H9 (cell line): ENCODE measurements at regions not wholly inside any gene's neighbourhood (a gene's known extent, or its start where the extent isn't known, plus 50 kb on each side); places are given as distances from the start of the nearest gene placed in this dataset.

Source experiments
- DNase-seq: peaks from one replicate; pipeline ENCODE4 v3.0.0-alpha.2; 2017
- H2AFZ ChIP-seq: one replicate; pipeline ENCODE4 v1.6.1; 2013; ENCODE audit warnings: mild to moderate bottlenecking, low read length, control low read depth, moderate library complexity
- H2AK5ac ChIP-seq: 2 replicates; pipeline ENCODE4 v1.6.1; 2013; ENCODE audit warnings: low read length, control low read depth, mixed read lengths; ENCODE audit not compliant: insufficient read length
- H2BK120ac ChIP-seq: one replicate; pipeline ENCODE4 v1.6.1; 2013; ENCODE audit warnings: low read depth, mild to moderate bottlenecking, low read length, control low read depth, inconsistent platforms; ENCODE audit not compliant: poor library complexity, severe bottlenecking
- H2BK12ac ChIP-seq: 2 replicates; pipeline ENCODE4 v1.6.1; 2013; ENCODE audit warnings: low read length, control low read depth, mixed read lengths, low read depth; ENCODE audit not compliant: insufficient read length
- H2BK15ac ChIP-seq: 2 replicates; pipeline ENCODE4 v1.6.1; 2013; ENCODE audit warnings: low read depth, low read length, control low read depth
- H2BK20ac ChIP-seq: one replicate; pipeline ENCODE4 v1.6.1; 2013; ENCODE audit warnings: low read depth, mild to moderate bottlenecking, low read length, control low read depth, inconsistent platforms; ENCODE audit not compliant: poor library complexity, severe bottlenecking
- H2BK5ac ChIP-seq: 2 replicates; pipeline ENCODE4 v1.6.1; 2013; ENCODE audit warnings: low read length, control low read depth, mixed read lengths; ENCODE audit not compliant: insufficient read length
- H3K14ac ChIP-seq: 2 replicates; pipeline ENCODE4 v1.6.1; 2013; ENCODE audit warnings: low read length, control low read depth; ENCODE audit not compliant: insufficient read depth
- H3K18ac ChIP-seq: 2 replicates; pipeline ENCODE4 v1.6.1; 2013; ENCODE audit warnings: low read depth, mild to moderate bottlenecking, mixed read lengths, low read length, control low read depth; ENCODE audit not compliant: insufficient read length
- H3K23ac ChIP-seq: 2 replicates; pipeline ENCODE4 v1.6.1; 2013; ENCODE audit warnings: low read length, control low read depth, mixed read lengths, low read depth; ENCODE audit not compliant: insufficient read length
- H3K23me2 ChIP-seq: 2 replicates; pipeline ENCODE4 v1.6.1; 2013; ENCODE audit warnings: low read depth, mild to moderate bottlenecking, mixed read lengths, low read length, control low read depth; ENCODE audit not compliant: insufficient read length, poor library complexity, severe bottlenecking
- H3K27ac ChIP-seq: 2 replicates; pipeline ENCODE4 v1.5.1; 2013; ENCODE audit warnings: low read length, control low read depth, mixed read lengths, low read depth; ENCODE audit not compliant: insufficient read length
- H3K27me3 ChIP-seq: 2 replicates; pipeline ENCODE4 v1.6.1; 2013; ENCODE audit warnings: low read length, control low read depth, inconsistent platforms; ENCODE audit not compliant: insufficient read depth
- H3K4ac ChIP-seq: 2 replicates; pipeline ENCODE4 v1.6.1; 2013; ENCODE audit warnings: low read depth, mild to moderate bottlenecking, control low read depth, inconsistent platforms, low read length, moderate library complexity
- H3K4me1 ChIP-seq: 2 replicates; pipeline ENCODE4 v1.6.1; 2013; ENCODE audit warnings: low read length, control low read depth, inconsistent platforms; ENCODE audit not compliant: insufficient read depth
- H3K4me2 ChIP-seq: 2 replicates; pipeline ENCODE4 v1.6.1; 2013; ENCODE audit warnings: low read length, control low read depth, mixed read lengths; ENCODE audit not compliant: insufficient read length, insufficient read depth
- H3K56ac ChIP-seq: 2 replicates; pipeline ENCODE4 v1.6.1; 2013; ENCODE audit warnings: low read depth, mild to moderate bottlenecking, mixed read lengths, low read length, control low read depth; ENCODE audit not compliant: insufficient read length
- H3K79me1 ChIP-seq: 2 replicates; pipeline ENCODE4 v1.6.1; 2013; ENCODE audit warnings: low read depth, mild to moderate bottlenecking, moderate library complexity, low read length, control low read depth, inconsistent platforms; ENCODE audit not compliant: insufficient read depth, poor library complexity, severe bottlenecking
- H3K79me2 ChIP-seq: 2 replicates; pipeline ENCODE4 v1.6.1; 2013; ENCODE audit warnings: low read length, control low read depth, inconsistent platforms; ENCODE audit not compliant: insufficient read depth
- H3K9ac ChIP-seq: 2 replicates; pipeline ENCODE4 v1.6.1; 2013; ENCODE audit warnings: low read length, control low read depth, mixed read lengths; ENCODE audit not compliant: insufficient read length; ENCODE audit errors: extremely low read depth
- H3K9me3 ChIP-seq: one replicate; pipeline ENCODE4 v1.6.1; 2013; ENCODE audit warnings: low read depth, low read length, inconsistent platforms; ENCODE audit not compliant: control insufficient read depth
- H3T11ph ChIP-seq: one replicate; pipeline ENCODE4 v1.6.1; 2013; ENCODE audit warnings: mild to moderate bottlenecking, low read length, control low read depth, inconsistent platforms
- H4K20me1 ChIP-seq: one replicate; pipeline ENCODE4 v1.6.1; 2013; ENCODE audit not compliant: control insufficient read depth, insufficient read length, insufficient read depth
- H4K5ac ChIP-seq: 2 replicates; pipeline ENCODE4 v1.6.1; 2013; ENCODE audit warnings: low read depth, mild to moderate bottlenecking, mixed read lengths, low read length, control low read depth; ENCODE audit not compliant: insufficient read length
- H4K8ac ChIP-seq: replicated peaks from 2 replicates; pipeline ENCODE4 v1.6.1; 2013; ENCODE audit warnings: low read length, control low read depth, mixed read lengths, low read depth; ENCODE audit not compliant: insufficient read length
- H4K91ac ChIP-seq: 2 replicates; pipeline ENCODE4 v1.6.1; 2013; ENCODE audit warnings: low read depth, mild to moderate bottlenecking, moderate library complexity, mixed read lengths, low read length, control low read depth; ENCODE audit not compliant: insufficient read length
- H3K27ac Mint-ChIP-seq, 3 experiments: 2 replicates in 2 of 3; 3 replicates in 1 of 3; pipeline ENCODE4 v1.8.0; 2020 to 2021; ENCODE audit warnings: mixed read lengths in 3 of 3, mild to moderate bottlenecking in 1 of 3, moderate library complexity in 1 of 3
- H3K27me3 Mint-ChIP-seq: 2 replicates; pipeline ENCODE4 v1.8.0; 2021; ENCODE audit warnings: low read depth, mild to moderate bottlenecking, moderate library complexity, mixed read lengths
- H3K36me3 Mint-ChIP-seq, 3 experiments: 2 replicates in 2 of 3; 3 replicates in 1 of 3; pipeline ENCODE4 v1.8.0; 2020 to 2021; ENCODE audit warnings: low read depth in 3 of 3, mixed read lengths in 3 of 3; ENCODE audit not compliant: insufficient read depth in 1 of 3
- H3K4me1 Mint-ChIP-seq, 2 experiments: 2 replicates each; pipeline ENCODE4 v1.8.0; 2020; ENCODE audit warnings: mixed read lengths in 2 of 2
- H3K4me3 Mint-ChIP-seq, 2 experiments: 2 replicates in 1 of 2; 3 replicates in 1 of 2; pipeline ENCODE4 v1.8.0; 2020 to 2021; ENCODE audit warnings: mild to moderate bottlenecking in 2 of 2, mixed read lengths in 2 of 2, moderate library complexity in 1 of 2
- H3K9me3 Mint-ChIP-seq, 2 experiments: 2 replicates in 1 of 2; 3 replicates in 1 of 2; pipeline ENCODE4 v1.8.0; 2020; ENCODE audit warnings: mild to moderate bottlenecking in 2 of 2, mixed read lengths in 2 of 2, moderate library complexity in 1 of 2
- WGBS: extraction: QIAGEN DNeasy Blood & Tissue Kit; methylation state at CpG from one replicate; pipeline ENCODE4 v1.1.7; 2013; ENCODE audit warnings: missing lambda C conversion rate, low lambda C conversion rate, mixed read lengths; ENCODE audit not compliant: insufficient read length; ENCODE audit errors: extremely low coverage; 5-methylcytosine and 5-hydroxymethylcytosine counted together
- TF ChIP-seq, protein P1 (sequence below): fragments of 200-600 bp; sonication (generic); conservative IDR thresholded peaks from 3 replicates; pipeline ENCODE4 v1.8.0; 2021; ENCODE audit warnings: antibody characterized with exemption, mild to moderate bottlenecking

DNA sequence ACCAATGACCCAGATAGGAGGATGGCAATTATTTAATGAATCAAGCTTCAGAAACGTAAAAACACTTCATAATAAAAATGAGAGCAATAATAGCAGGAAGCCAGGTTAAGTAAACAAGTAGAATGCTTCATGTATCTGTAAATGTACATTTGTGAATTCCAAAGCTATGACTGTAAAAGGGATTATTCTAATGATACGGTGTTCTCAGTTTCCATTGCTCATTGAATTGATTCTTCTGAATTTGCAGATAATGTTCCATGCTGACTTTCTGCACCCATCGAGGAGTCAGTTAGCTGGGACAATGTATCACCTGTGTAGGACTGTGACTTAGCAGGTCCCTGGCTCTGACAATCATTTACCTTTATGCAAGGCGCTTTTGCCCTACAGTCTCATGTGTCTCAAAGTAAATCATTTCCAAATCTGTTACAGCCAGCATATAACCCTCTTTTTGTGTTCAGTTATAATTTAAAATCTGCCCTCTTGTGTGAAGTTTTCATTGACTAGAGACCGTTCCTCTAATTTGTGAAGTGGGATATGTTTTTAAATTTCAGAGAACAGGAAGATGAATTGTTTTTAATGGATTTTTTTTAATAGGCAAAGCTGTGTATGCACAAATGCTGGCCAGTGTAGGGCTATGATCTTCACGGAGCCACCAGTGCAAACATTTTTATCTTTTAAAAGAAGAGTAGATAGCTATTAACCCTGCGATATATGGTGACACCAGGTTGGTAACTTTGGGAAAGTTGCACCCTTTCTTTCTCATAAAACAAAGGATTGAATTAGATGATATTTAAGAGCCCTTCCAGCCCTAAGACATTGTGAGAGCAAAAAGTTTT, 267.1 kb downstream of the KLF5 start:
- H3K4me1 Mint-ChIP-seq, result peaks cover 12 to 13% of the 10 kb centered on the region in 2 experiments
- H3K4me3 Mint-ChIP-seq, result no peak overlapping the region

More for the DNA sequence above, 267.1 kb downstream of the KLF5 start:
- Histone ChIP-seq H3T11ph (no peak overlapping the region), H3K23ac (no peak overlapping the region), H3K23me2 (no peaks in the 10 kb centered on the region), H2AK5ac (no peak overlapping the region), H2BK5ac (no peak overlapping the region), H3K79me2 (no peaks in the 10 kb centered on the region), H3K9ac (no peak overlapping the region), H2BK15ac (no peak overlapping the region), H4K5ac (no peak overlapping the region), H2BK12ac (no peak overlapping the region), H3K4ac (no peak overlapping the region), H4K91ac (no peak overlapping the region), H3K18ac (no peak overlapping the region), H3K79me1 (no peaks in the 10 kb centered on the region), H3K9me3 (no peaks in the 10 kb centered on the region), H3K4me1 (peaks cover 3% of the 10 kb centered on the region; the same call in 1 of the 2 replicates), H3K4me2 (no peak overlapping the region), H2BK120ac (no peak overlapping the region), H3K27ac (no peak overlapping the region), H2AFZ (no peak overlapping the region), H4K8ac (no peak overlapping the region), H3K14ac (no peak overlapping the region), H2BK20ac (no peak overlapping the region), H3K56ac (no peak overlapping the region), H3K27me3 (no peaks in the 10 kb centered on the region), H4K20me1 (no peaks in the 10 kb centered on the region)
- TF ChIP-seq, protein P1, sequence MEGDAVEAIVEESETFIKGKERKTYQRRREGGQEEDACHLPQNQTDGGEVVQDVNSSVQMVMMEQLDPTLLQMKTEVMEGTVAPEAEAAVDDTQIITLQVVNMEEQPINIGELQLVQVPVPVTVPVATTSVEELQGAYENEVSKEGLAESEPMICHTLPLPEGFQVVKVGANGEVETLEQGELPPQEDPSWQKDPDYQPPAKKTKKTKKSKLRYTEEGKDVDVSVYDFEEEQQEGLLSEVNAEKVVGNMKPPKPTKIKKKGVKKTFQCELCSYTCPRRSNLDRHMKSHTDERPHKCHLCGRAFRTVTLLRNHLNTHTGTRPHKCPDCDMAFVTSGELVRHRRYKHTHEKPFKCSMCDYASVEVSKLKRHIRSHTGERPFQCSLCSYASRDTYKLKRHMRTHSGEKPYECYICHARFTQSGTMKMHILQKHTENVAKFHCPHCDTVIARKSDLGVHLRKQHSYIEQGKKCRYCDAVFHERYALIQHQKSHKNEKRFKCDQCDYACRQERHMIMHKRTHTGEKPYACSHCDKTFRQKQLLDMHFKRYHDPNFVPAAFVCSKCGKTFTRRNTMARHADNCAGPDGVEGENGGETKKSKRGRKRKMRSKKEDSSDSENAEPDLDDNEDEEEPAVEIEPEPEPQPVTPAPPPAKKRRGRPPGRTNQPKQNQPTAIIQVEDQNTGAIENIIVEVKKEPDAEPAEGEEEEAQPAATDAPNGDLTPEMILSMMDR, result no peak
- Mint-ChIP-seq H3K27me3 (no peaks in the 10 kb centered on the region), H3K27ac (no peak overlapping the region), H3K36me3 (no peaks in the 10 kb centered on the region), H3K9me3 (no peaks in the 10 kb centered on the region)
- WGBS, result no CpG with 5 or more reads among the region's 7 CpGs
- DNase-seq, result no peak
